Muscle of back (tissue), 3 donors: ENCODE measurements at regions not wholly inside any gene's neighbourhood (a gene's known extent, or its start where the extent isn't known, plus 50 kb on each side); places are given as distances from the start of the nearest gene placed in this dataset.
A peak's percentile ranks its signal among the peaks of the same experiment; 100 is the strongest.

ENCODE experiments used
- DNase-seq, 3 donors: peaks; one replicate each; pipeline versions ENCODE4 v3.0.0 to v3.0.0-alpha.2; 2013

GRCh38 chr7:41298409-41298808 lies 404.5 kb downstream of the INHBA start:
- no peak for DNase-seq

GRCh38 chr7:41297166-41297565 lies 405.7 kb downstream of the INHBA start:
- no peak for DNase-seq

DNA sequence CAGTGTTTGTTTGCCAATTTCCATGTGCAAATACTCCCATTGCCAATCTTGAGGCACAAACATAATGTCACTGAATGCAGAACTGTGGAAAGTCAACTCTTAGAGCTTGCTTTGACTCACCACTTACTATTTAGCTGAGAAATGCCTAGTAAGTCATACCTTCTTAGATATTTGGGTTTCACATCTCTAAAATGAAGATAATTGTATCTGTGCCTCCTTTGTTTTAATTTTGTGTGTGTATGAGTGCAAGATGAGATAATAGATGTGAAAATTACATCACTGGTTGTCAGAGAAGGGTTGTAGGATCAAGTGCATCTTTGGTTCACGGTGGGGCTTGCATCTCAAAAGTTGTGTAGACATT lies 407.5 kb downstream of the INHBA start:
- DNase-seq = no peak

- no peak for DNase-seq
Measured at GRCh38 chr7:41294556-41295454, 408.1 kb downstream of the INHBA start.

GRCh38 chr7:41292487-41292886 lies 410.4 kb downstream of the INHBA start:
- DNase-seq = no peak

- no peak for DNase-seq
Measured at GRCh38 chr7:41287559-41288335, 415.1 kb downstream of the INHBA start.

DNA sequence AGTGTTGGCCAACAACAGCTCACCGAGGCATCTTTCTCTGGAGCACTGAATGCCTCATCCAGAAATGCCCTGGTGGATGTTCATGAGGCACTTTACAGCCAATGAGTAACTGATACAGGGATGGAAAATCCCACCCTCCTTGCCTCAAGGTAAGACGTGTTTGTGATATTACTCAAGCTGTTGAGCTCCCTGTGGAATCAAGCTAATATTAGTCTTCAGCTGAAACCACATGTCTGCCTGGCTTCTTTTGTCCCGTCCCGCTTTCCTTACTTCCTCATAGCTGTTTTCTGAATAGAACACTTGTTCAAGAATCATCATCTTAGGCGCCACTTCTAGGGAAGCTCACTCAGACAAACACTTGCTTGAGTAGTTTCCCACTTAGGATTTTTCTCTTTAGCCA lies 422.4 kb downstream of the INHBA start:
- no peak for DNase-seq

DNA sequence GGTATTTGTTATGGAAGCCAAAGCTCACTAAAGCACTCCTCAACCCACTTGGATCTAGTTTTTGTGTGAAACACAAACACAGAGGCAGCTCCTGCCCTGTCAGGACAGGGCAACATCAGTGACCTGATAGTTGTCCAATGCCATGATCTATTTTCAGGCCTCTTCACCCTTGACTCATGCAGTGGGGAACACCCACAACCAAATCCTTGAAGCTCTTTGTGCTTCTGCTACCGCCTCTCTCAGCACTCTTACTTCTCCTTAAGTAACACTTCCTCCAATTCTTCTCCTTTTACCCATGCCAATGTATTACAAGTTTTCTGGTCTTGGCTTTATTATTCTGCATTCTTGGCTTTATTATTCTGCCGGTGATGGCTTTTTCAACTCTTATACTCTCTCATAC lies 425.3 kb downstream of the INHBA start:
- DNase-seq = no peak

DNA sequence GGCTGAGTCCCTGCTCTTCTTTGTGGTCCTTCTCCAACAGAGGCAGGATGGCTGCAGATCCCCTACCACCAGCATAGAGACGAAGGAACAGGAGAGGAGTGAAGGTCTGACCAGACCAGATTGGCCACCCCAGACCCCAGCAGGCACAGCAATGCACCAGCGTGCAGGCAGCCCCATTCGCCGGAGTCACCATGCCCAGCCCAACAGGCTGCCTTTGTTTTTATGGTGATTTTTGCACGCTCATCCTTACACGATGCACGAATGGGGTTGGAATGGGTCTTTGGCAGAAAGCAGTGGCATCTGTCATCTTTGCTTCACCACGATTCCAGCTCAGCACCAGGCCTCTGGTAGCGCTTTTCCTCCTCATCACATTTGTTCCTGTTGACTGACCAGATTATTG lies 427.6 kb downstream of the INHBA start:
- no peak for DNase-seq

- DNase-seq = no peak
Measured at GRCh38 chr7:41274179-41274578, 428.7 kb downstream of the INHBA start.

DNA sequence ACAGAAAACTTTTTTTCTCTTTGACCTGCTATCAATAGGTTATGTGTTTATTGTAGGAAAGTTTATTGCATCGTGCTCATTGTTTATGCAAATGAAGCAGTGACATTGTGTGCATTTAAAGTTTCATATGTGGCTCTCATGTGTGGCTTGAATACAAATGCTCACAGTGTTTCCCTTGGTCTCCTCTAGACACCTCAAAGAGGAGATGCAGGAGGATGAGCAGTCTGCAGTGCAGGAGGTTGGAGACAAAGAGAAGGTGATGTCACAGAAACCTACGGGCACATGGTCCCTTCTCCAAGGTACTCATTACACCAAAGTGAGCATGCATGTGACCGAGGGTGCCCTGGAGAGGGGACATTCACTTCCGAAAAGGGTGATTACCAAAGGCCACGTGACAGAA lies 430.2 kb downstream of the INHBA start:
- no peak for DNase-seq

GRCh38 chr7:41268878-41269277 lies 434.0 kb downstream of the INHBA start:
- no peak for DNase-seq

DNA sequence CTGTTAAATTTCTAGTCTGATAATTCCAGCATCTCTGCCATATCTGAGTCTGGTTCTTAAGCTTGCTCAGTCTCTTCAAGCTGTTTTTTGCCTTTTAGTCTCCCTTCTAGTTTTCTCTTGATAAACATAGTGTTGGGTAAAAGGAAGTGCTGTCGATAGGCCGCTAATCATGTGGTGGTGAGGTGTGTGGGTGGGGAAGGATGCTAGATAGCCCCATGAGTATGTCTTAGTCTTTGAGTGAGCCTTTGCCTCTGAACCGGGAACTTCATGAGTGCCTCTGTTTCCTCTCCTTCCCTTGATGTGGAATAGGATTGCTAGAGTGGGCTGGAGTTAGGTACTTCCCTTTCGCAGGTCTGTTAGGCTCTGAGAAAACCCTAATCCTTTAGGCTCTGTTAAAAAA lies 441.8 kb downstream of the INHBA start:
- DNase-seq = no peak

DNA sequence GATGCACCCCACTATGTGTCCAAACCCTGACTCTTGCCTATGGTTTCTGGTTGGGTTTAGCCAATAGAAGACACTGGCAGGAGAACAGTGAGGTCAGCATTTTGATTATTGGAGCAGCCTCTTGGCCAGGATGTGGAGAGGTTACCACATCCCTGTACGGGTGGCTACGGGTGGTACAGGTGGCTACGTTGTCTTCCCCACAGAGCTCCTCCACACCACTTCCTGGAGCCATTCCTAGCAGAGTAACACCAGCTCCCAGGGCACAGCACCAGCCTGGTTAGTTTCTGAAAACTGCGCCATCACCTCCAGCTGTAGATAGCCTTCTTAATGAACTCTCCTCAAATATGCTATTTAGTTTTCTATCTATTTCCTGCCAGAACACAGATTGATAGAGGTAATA lies 445.2 kb downstream of the INHBA start:
- DNase-seq = no peak

- DNase-seq = no peak
Measured at GRCh38 chr7:41256186-41256945, 446.5 kb downstream of the INHBA start.

- DNase-seq = peak in 2 of 3 donors; percentile 5 to 37
Measured at GRCh38 chr7:41255716-41256115, 447.2 kb downstream of the INHBA start.

DNA sequence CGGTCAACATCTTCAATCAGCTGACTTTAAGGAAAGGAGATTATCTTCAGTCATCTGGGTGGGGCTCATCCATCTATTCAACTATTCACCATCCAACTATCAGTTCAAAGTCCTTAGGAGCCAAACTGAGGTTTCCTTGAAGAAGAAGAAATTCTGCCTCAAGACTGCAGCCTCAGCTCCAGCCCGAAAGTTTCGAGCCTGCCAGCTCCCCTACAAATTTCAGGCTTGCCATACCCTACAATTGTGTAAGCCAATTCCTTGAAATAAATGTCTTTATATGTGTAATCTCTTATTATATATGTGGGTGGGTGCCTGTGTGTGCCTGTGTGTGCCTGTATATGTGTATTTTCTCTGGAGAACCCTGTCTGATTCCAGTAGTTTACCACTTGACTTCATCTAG lies 447.8 kb downstream of the INHBA start:
- DNase-seq = no peak

DNA sequence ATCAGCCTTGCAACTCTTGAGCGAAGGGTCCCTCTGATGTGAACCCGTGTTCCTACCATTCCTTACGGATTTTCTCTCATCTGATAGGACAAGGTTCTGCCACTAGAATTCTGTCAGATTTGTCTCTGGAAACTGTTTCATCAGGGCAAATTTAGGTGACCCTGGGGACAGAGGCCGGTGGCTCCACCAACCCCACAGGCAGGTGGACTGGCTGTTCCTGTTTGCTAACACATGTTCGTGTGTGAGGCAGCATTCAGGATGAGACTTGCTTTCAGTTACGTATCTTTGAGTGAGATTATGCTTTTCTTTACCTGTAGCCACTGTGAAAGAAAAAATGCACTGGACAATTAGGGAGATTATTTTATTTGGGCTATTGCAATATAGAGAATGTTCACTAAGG lies 449.9 kb downstream of the INHBA start:
- DNase-seq = no peak

GRCh38 chr7:41252551-41252950 lies 450.3 kb downstream of the INHBA start:
- DNase-seq = no peak

- no peak for DNase-seq
Measured at GRCh38 chr7:41247143-41247865, 455.6 kb downstream of the INHBA start.

GRCh38 chr7:41245916-41246315 lies 457.0 kb downstream of the INHBA start:
- no peak for DNase-seq

DNA sequence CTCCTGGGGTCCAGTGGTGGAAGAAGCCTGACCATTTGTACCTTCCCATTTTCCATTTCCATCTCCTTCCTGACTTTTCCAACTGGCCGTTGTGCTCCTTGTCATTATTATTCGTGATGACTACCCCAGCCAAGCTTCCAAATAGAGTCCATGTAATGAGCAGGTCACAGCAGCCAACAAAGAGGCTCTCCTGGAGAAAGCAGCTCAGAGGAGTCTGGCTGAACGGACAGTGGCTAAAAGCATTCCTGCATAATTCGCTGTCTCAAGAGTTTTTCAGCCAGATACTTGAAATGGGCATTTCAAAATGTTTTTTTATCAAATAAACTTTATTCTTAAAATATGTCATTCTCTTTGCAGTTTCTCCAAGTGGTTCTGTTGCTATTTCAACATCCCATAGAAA lies 458.6 kb downstream of the INHBA start:
- DNase-seq = peak in 1 of 3 donors; percentile 6
